ENCODE measurements at regions not wholly inside any gene's neighbourhood (a gene's known extent, or its start where the extent isn't known, plus 50 kb on each side); places are given as distances from the start of the nearest gene placed in this dataset.

DNA sequence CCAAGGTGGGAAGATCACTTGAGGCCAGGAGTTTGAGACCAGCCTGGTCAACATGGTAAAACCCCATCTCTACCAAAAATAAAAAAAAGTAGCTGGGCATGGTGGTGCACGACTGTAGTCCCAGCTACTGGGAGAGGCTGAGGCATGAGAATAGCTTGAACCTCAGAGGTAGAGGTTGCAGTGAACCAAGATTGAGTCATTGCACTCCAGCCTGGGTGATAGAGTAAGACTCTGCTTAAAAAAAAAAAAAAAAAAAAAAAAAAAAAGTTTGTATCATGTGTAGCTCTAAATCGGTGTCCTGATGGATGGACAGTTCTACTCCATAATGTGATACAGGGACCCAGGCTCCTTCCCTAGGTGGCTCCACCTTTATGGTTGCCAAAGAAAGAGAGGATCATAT, 497.1 kb upstream of the RBFOX1 start:
- Histone ChIP-seq H3K9me2 (ENCODE audit: insufficient read depth) (no peaks in the 10 kb centered on the region), H3K4me2 (no peak overlapping the region), H3F3A (replicated peaks; ENCODE audit: low read depth) (no peaks in the 10 kb centered on the region), H3K79me2 (replicated peaks; ENCODE audit: insufficient read depth) (no peaks in the 10 kb centered on the region), H2AFZ (no peak overlapping the region), H3K4me3 (no peak overlapping the region), H4K20me1 (replicated peaks; ENCODE audit: insufficient read depth) (no peaks in the 10 kb centered on the region), H3K27me3 (ENCODE audit: insufficient read depth) (no peaks in the 10 kb centered on the region), H3K36me3 (ENCODE audit: insufficient read depth) (0 out of 2 replicates have a peak, but pooled peaks cover 3% of the 10 kb centered on the region), H3K4me1 (ENCODE audit: insufficient read depth) (no peaks in the 10 kb centered on the region), H3K27ac (ENCODE audit: low read depth) (no peak overlapping the region)
- no peak for ATAC-seq
- Mint-ChIP-seq H3K4me3 (no peak overlapping the region), H3K27ac (no peak overlapping the region), H3K36me3 (ENCODE audit: low read depth) (peaks cover 5% of the 10 kb centered on the region), H3K4me1 (no peaks in the 10 kb centered on the region), H3K9me3 (peaks cover 85% of the 10 kb centered on the region), H3K27me3 (ENCODE audit: insufficient read depth, low read depth, poor library complexity) (peaks cover 3% of the 10 kb centered on the region)
- TF ChIP-seq ETS1 (IDR thresholded peaks at IDR 0.05) (no peak), STAT1 (IDR thresholded peaks at IDR 0.05; ENCODE audit: unreplicated experiment) (no peak), ZNF114 (CRISPR knock-in tag; IDR thresholded peaks at IDR 0.05) (no peak), POLR2AphosphoS5 (IDR thresholded peaks at IDR 0.05; ENCODE audit: low read depth) (no peak), EZH2phosphoT487 (IDR thresholded peaks at IDR 0.05; ENCODE audit: unreplicated experiment) (no peak), ZNF331 (CRISPR knock-in tag; IDR thresholded peaks at IDR 0.05; ENCODE audit: low read depth) (no peak), CREB1 (CRISPR knock-in tag; IDR thresholded peaks at IDR 0.05; ENCODE audit: low read depth) (no peak), EZH2 (IDR thresholded peaks at IDR 0.05; ENCODE audit: low read depth, unreplicated experiment) (no peak), NANOG (IDR thresholded peaks at IDR 0.05; ENCODE audit: borderline replicate concordance) (no peak)
- TF ChIP-seq, protein P1, sequence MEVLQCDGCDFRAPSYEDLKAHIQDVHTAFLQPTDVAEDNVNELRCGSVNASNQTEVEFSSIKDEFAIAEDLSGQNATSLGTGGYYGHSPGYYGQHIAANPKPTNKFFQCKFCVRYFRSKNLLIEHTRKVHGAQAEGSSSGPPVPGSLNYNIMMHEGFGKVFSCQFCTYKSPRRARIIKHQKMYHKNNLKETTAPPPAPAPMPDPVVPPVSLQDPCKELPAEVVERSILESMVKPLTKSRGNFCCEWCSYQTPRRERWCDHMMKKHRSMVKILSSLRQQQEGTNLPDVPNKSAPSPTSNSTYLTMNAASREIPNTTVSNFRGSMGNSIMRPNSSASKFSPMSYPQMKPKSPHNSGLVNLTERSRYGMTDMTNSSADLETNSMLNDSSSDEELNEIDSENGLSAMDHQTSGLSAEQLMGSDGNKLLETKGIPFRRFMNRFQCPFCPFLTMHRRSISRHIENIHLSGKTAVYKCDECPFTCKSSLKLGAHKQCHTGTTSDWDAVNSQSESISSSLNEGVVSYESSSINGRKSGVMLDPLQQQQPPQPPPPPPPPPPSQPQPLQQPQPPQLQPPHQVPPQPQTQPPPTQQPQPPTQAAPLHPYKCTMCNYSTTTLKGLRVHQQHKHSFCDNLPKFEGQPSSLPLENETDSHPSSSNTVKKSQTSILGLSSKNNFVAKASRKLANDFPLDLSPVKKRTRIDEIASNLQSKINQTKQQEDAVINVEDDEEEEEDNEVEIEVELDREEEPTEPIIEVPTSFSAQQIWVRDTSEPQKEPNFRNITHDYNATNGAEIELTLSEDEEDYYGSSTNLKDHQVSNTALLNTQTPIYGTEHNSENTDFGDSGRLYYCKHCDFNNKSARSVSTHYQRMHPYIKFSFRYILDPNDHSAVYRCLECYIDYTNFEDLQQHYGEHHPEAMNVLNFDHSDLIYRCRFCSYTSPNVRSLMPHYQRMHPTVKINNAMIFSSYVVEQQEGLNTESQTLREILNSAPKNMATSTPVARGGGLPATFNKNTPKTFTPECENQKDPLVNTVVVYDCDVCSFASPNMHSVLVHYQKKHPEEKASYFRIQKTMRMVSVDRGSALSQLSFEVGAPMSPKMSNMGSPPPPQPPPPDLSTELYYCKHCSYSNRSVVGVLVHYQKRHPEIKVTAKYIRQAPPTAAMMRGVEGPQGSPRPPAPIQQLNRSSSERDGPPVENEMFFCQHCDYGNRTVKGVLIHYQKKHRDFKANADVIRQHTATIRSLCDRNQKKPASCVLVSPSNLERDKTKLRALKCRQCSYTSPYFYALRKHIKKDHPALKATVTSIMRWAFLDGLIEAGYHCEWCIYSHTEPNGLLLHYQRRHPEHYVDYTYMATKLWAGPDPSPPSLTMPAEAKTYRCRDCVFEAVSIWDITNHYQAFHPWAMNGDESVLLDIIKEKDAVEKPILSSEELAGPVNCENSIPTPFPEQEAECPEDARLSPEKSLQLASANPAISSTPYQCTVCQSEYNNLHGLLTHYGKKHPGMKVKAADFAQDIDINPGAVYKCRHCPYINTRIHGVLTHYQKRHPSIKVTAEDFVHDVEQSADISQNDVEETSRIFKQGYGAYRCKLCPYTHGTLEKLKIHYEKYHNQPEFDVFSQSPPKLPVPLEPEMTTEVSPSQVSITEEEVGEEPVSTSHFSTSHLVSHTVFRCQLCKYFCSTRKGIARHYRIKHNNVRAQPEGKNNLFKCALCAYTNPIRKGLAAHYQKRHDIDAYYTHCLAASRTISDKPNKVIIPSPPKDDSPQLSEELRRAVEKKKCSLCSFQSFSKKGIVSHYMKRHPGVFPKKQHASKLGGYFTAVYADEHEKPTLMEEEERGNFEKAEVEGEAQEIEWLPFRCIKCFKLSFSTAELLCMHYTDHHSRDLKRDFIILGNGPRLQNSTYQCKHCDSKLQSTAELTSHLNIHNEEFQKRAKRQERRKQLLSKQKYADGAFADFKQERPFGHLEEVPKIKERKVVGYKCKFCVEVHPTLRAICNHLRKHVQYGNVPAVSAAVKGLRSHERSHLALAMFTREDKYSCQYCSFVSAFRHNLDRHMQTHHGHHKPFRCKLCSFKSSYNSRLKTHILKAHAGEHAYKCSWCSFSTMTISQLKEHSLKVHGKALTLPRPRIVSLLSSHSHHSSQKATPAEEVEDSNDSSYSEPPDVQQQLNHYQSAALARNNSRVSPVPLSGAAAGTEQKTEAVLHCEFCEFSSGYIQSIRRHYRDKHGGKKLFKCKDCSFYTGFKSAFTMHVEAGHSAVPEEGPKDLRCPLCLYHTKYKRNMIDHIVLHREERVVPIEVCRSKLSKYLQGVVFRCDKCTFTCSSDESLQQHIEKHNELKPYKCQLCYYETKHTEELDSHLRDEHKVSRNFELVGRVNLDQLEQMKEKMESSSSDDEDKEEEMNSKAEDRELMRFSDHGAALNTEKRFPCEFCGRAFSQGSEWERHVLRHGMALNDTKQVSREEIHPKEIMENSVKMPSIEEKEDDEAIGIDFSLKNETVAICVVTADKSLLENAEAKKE (CRISPR knock-in tag; IDR thresholded peaks at IDR 0.05), result no peak
- TF ChIP-seq, protein P2, sequence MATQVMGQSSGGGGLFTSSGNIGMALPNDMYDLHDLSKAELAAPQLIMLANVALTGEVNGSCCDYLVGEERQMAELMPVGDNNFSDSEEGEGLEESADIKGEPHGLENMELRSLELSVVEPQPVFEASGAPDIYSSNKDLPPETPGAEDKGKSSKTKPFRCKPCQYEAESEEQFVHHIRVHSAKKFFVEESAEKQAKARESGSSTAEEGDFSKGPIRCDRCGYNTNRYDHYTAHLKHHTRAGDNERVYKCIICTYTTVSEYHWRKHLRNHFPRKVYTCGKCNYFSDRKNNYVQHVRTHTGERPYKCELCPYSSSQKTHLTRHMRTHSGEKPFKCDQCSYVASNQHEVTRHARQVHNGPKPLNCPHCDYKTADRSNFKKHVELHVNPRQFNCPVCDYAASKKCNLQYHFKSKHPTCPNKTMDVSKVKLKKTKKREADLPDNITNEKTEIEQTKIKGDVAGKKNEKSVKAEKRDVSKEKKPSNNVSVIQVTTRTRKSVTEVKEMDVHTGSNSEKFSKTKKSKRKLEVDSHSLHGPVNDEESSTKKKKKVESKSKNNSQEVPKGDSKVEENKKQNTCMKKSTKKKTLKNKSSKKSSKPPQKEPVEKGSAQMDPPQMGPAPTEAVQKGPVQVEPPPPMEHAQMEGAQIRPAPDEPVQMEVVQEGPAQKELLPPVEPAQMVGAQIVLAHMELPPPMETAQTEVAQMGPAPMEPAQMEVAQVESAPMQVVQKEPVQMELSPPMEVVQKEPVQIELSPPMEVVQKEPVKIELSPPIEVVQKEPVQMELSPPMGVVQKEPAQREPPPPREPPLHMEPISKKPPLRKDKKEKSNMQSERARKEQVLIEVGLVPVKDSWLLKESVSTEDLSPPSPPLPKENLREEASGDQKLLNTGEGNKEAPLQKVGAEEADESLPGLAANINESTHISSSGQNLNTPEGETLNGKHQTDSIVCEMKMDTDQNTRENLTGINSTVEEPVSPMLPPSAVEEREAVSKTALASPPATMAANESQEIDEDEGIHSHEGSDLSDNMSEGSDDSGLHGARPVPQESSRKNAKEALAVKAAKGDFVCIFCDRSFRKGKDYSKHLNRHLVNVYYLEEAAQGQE (IDR thresholded peaks at IDR 0.05; ENCODE audit: unreplicated experiment), result no peak
- TF ChIP-seq, protein P3, sequence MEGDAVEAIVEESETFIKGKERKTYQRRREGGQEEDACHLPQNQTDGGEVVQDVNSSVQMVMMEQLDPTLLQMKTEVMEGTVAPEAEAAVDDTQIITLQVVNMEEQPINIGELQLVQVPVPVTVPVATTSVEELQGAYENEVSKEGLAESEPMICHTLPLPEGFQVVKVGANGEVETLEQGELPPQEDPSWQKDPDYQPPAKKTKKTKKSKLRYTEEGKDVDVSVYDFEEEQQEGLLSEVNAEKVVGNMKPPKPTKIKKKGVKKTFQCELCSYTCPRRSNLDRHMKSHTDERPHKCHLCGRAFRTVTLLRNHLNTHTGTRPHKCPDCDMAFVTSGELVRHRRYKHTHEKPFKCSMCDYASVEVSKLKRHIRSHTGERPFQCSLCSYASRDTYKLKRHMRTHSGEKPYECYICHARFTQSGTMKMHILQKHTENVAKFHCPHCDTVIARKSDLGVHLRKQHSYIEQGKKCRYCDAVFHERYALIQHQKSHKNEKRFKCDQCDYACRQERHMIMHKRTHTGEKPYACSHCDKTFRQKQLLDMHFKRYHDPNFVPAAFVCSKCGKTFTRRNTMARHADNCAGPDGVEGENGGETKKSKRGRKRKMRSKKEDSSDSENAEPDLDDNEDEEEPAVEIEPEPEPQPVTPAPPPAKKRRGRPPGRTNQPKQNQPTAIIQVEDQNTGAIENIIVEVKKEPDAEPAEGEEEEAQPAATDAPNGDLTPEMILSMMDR (conservative IDR thresholded peaks at IDR 0.05; ENCODE audit: low read depth in 2 of 2), result no peak
- no peak for DNase-seq (ENCODE audit: low spot score)
